K562 (cell line): ENCODE measurements at regions not wholly inside any gene's neighbourhood (a gene's known extent, or its start where the extent isn't known, plus 50 kb on each side); places are given as distances from the start of the nearest gene placed in this dataset.

Experiments
- ATAC-seq: fragments of 200-7000 bp; cut with Tn5 transposase; 3 replicates; pipeline ENCODE4 v1.9.1; 2020; ENCODE audit warnings: moderate library complexity
- BruUV-seq: library from RNA; stranded (reverse); fragments of 400-500 nt; replicated peaks from 2 replicates; lab custom pipeline; 2021; lab: Mats Ljungman, UMichigan
- CTCF ChIA-PET: fragments of 300-600 bp; formaldehyde crosslinking; extraction: SDS; loops from one replicate; lab custom pipeline; 2021; ENCODE audit warnings: low intra/inter-chr PET ratio; lab: Yijun Ruan, JAX
- POLR2A ChIA-PET: fragments of 300-600, 350-650 bp; sonication (Branson Sonifier 250); formaldehyde crosslinking; extraction: SDS; loops from one replicate; lab custom pipeline; 2021; ENCODE audit warnings: antibody characterized with exemption, inconsistent platforms; lab: Yijun Ruan, JAX
- DNase-seq, 4 experiments: peaks; one replicate each; pipeline versions ENCODE4 v3.0.0 to v3.0.0-alpha.2; 2011 to 2018; ENCODE audit warnings: low spot score in 3 of 4, mixed read lengths in 3 of 4; ENCODE audit errors: extremely low read depth in 1 of 4
- FAIRE-seq: peaks from 2 replicates; lab custom pipeline; 2011; peaks lifted over from hg19 to GRCh38; lab: Jason Lieb, UNC
- H2AFZ ChIP-seq: 2 replicates; pipeline ENCODE4 v1.6.0; 2011; ENCODE audit warnings: low read depth, low read length, control low read depth, inconsistent platforms
- H3K27ac ChIP-seq: fragments of 200-600 bp; 3 replicates; pipeline ENCODE4 v1.8.0; 2011; ENCODE audit warnings: low read depth, mild to moderate bottlenecking, control low read depth, inconsistent platforms, low read length, moderate library complexity, mixed read lengths; ENCODE audit errors: extremely low read depth
- H3K27me3 ChIP-seq, 2 experiments: fragments of 300-600 bp in 1 of 2; 2 replicates in 1 of 2; 3 replicates in 1 of 2; pipeline versions ENCODE4 v1.6.0 to v1.8.0; 2011; ENCODE audit warnings: inconsistent platforms in 2 of 2, low read length in 2 of 2, mild to moderate bottlenecking in 1 of 2, mixed read lengths in 1 of 2, moderate library complexity in 1 of 2; ENCODE audit not compliant: control insufficient read depth in 2 of 2, insufficient read depth in 2 of 2
- H3K36me3 ChIP-seq: fragments of 300-600 bp; 3 replicates; pipeline ENCODE4 v1.8.0; 2011; ENCODE audit warnings: mild to moderate bottlenecking, low read length, inconsistent platforms; ENCODE audit not compliant: control insufficient read depth, insufficient read depth
- H3K4me1 ChIP-seq, 2 experiments: fragments of 200-600 bp in 1 of 2; replicated peaks in 1 of 2; 2 replicates in 1 of 2; 3 replicates in 1 of 2; pipeline versions ENCODE4 v1.5.1 to v1.8.0; 2011; ENCODE audit warnings: inconsistent platforms in 2 of 2, low read length in 2 of 2, mild to moderate bottlenecking in 1 of 2, mixed read lengths in 1 of 2, moderate library complexity in 1 of 2; ENCODE audit not compliant: control insufficient read depth in 2 of 2, insufficient read depth in 2 of 2
- H3K4me2 ChIP-seq: 2 replicates; pipeline ENCODE4 v1.6.1; 2011; ENCODE audit warnings: low read length, control low read depth, inconsistent platforms, mixed read lengths; ENCODE audit not compliant: insufficient read depth
- H3K4me3 ChIP-seq: fragments of 200-600 bp; sonication (generic), shearing (Covaris generic); 2 replicates; pipeline ENCODE4 v1.5.1; 2016; ENCODE audit warnings: control low read depth, inconsistent platforms
- H3K79me2 ChIP-seq: fragments of 200-600 bp; 3 replicates; pipeline ENCODE4 v1.8.0; 2011; ENCODE audit warnings: low read length, inconsistent platforms; ENCODE audit not compliant: control insufficient read depth, insufficient read depth
- H3K9ac ChIP-seq, 2 experiments: 2 replicates each; pipeline versions ENCODE4 v1.6.0 to v1.6.1; 2011; ENCODE audit warnings: low read depth in 2 of 2, low read length in 2 of 2, control low read depth in 1 of 2, inconsistent platforms in 1 of 2, mild to moderate bottlenecking in 1 of 2, mixed read lengths in 1 of 2; ENCODE audit not compliant: insufficient read depth in 1 of 2
- H3K9me1 ChIP-seq: one replicate; pipeline ENCODE4 v1.6.0; 2011; ENCODE audit warnings: inconsistent platforms, mild to moderate bottlenecking, low read length, moderate library complexity; ENCODE audit not compliant: control insufficient read depth, insufficient read depth
- H3K9me3 ChIP-seq: replicated peaks from 2 replicates; pipeline ENCODE4 v1.5.1; 2011; ENCODE audit warnings: low read depth, low read length, inconsistent platforms; ENCODE audit not compliant: control insufficient read depth, insufficient read depth
- H4K20me1 ChIP-seq: replicated peaks from 2 replicates; pipeline ENCODE4 v1.6.1; 2011; ENCODE audit warnings: low read length, inconsistent platforms, mixed read lengths; ENCODE audit not compliant: control insufficient read depth, insufficient read depth
- BMI1 ChIP-seq: fragments of 150-350 bp; IDR thresholded peaks from 2 replicates; pipeline ENCODE4 v1.6.1; 2014; ENCODE audit warnings: low read length
- CCAR2 ChIP-seq: fragments of 200-400 bp; formaldehyde crosslinking; IDR thresholded peaks from 2 replicates; pipeline ENCODE4 v1.6.1; 2017; ENCODE audit warnings: mild to moderate bottlenecking, low read depth, low read length
- ERF ChIP-seq: fragments of 450-650 bp; formaldehyde crosslinking; IDR thresholded peaks from 2 replicates; pipeline ENCODE4 v1.4.0; 2020; ENCODE audit warnings: mild to moderate bottlenecking, mixed read lengths
- ETV6 ChIP-seq, 3 experiments: fragments of 150-350 bp in 1 of 3; sonication (generic) in 1 of 3; formaldehyde crosslinking in 1 of 3; IDR thresholded peaks; 2 replicates each; pipeline versions ENCODE4 v1.6.1 to v1.8.0; 2014 to 2022; ENCODE audit warnings: borderline replicate concordance in 2 of 3, low read depth in 2 of 3, antibody characterized with exemption in 1 of 3, low read length in 1 of 3, mild to moderate bottlenecking in 1 of 3, missing genetic modification reagents in 1 of 3
- MAFF ChIP-seq: IDR thresholded peaks from 2 replicates; pipeline ENCODE4 v1.6.1; 2012; ENCODE audit warnings: low read length, improper control_type of control experiment
- MAX ChIP-seq: sonication (generic); formaldehyde crosslinking; IDR thresholded peaks from 2 replicates; pipeline ENCODE4 v1.9.0; 2022; ENCODE audit warnings: mild to moderate bottlenecking, missing genetic modification reagents
- NCOA1 ChIP-seq: fragments of 450-650 bp; IDR thresholded peaks from 2 replicates; pipeline ENCODE4 v1.6.1; 2016; ENCODE audit warnings: low read depth
- SAFB ChIP-seq: fragments of 200-400 bp; formaldehyde crosslinking; IDR thresholded peaks from 2 replicates; pipeline ENCODE4 v1.6.1; 2017; ENCODE audit warnings: low read depth, low read length, borderline replicate concordance
- SIN3B ChIP-seq: fragments of 450-650 bp; IDR thresholded peaks from 2 replicates; pipeline ENCODE4 v1.6.1; 2017; ENCODE audit warnings: low read depth, mild to moderate bottlenecking, moderate library complexity
- ZBTB43 ChIP-seq: sonication (generic); formaldehyde crosslinking; IDR thresholded peaks from 2 replicates; pipeline ENCODE4 v1.8.0; 2023; ENCODE audit warnings: mild to moderate bottlenecking, missing genetic modification reagents
- ZNF184 ChIP-seq: sonication (generic); formaldehyde crosslinking; IDR thresholded peaks from 2 replicates; pipeline ENCODE4 v1.5.0; 2020; ENCODE audit warnings: missing genetic modification reagents
- ZNF384 ChIP-seq: IDR thresholded peaks from 2 replicates; pipeline ENCODE4 v1.6.1; 2012; ENCODE audit warnings: low read depth, low read length, improper control_type of control experiment
- ZNF408 ChIP-seq: fragments of 250-450 bp; sonication (Bioruptor Pico); IDR thresholded peaks from 2 replicates; pipeline ENCODE4 v1.4.0; 2020; ENCODE audit warnings: low read depth, mild to moderate bottlenecking, moderate library complexity
- ZNF75A ChIP-seq: fragments of 450-650 bp; formaldehyde crosslinking; IDR thresholded peaks from 2 replicates; pipeline ENCODE4 v1.4.0; 2020; ENCODE audit warnings: mild to moderate bottlenecking
- in situ Hi-C: fragments of 300-500 bp; cut with MboI; formaldehyde crosslinking; loops from 4 replicates; pipeline ENCODE4 v1.15.0; 2018; ENCODE audit warnings: inconsistent platforms, mixed read lengths
- intact Hi-C: fragments of 100-400 bp; cut with micrococcal nuclease; formaldehyde crosslinking; loops from 2 replicates; pipeline ENCODE4 v1.14.2; 2022

GRCh38 chr12:83997423-83997822 is 915.2 kb downstream of the SLC6A15 start:
- Histone ChIP-seq H3K9me1 (no peaks in the 10 kb centered on the region), H3K4me1 (no peaks in the 10 kb centered on the region), H3K36me3 (no peaks in the 10 kb centered on the region), H4K20me1 (no peaks in the 10 kb centered on the region), H3K9ac (no peak overlapping the region), H3K79me2 (no peaks in the 10 kb centered on the region)
- TF ChIP-seq ETV6 (IDR thresholded peaks at IDR 0.05; ENCODE audit: borderline replicate concordance in 1 of 2, low read depth in 2 of 2, low read length in 1 of 2), result no peak
- TF ChIP-seq ETV6 (CRISPR knock-in tag; IDR thresholded peaks at IDR 0.05; ENCODE audit: borderline replicate concordance), result no peak
- TF ChIP-seq CCAR2, result no peak
- no peak for TF ChIP-seq BMI1
- no peak for TF ChIP-seq ERF
- TF ChIP-seq MAFF, result no peak
- no peak for TF ChIP-seq ZNF75A (CRISPR knock-in tag)
- no peak for TF ChIP-seq MAX
- no peak for TF ChIP-seq NCOA1
- TF ChIP-seq ZNF184, result no peak
- TF ChIP-seq ZNF384, result no peak
- TF ChIP-seq ZBTB43 (CRISPR knock-in tag), result no peak
- TF ChIP-seq ZNF408, result no peak
- TF ChIP-seq SAFB, result no peak
- TF ChIP-seq SIN3B, result no peak
- TF ChIP-seq, all 486 proteins: peak for 0
- H3K4me3 ChIP-seq, result no peak overlapping the region
- BruUV-seq, result no TSS peak
- ChIA-PET POLR2A (no interaction called here), CTCF (no interaction called here)
- H3K9me3 ChIP-seq, result no peaks in the 10 kb centered on the region; the same call in 1 of the 2 replicates
- H2AFZ ChIP-seq, result no peak overlapping the region
- H3K27ac ChIP-seq, result no peak overlapping the region
- no peak for ATAC-seq
- DNase-seq, result no peak
- in situ Hi-C loops (no loop called here), intact Hi-C loops (no loop called here)
- no peaks in the 10 kb centered on the region for H3K27me3 ChIP-seq
- no peak for FAIRE-seq
- no peak overlapping the region for H3K4me2 ChIP-seq
